ENCODE measurements at regions not wholly inside any gene's neighbourhood (a gene's known extent, or its start where the extent isn't known, plus 50 kb on each side); places are given as distances from the start of the nearest gene placed in this dataset.
"Not testable (repeated sequence)": the region's sequence is repeated elsewhere in the genome, so short reads cannot be mapped to it uniquely, and the experiment has no call there.

- ATAC-seq (no peak), DNase-seq (no peak)
These were observed 85.6 kb downstream of the OLFM1 start for GRCh38 chr9:135173066-135173465.

GRCh38 chr9:135174248-135174647 is 86.8 kb downstream of the OLFM1 start:
- DNase-seq (no peak), ATAC-seq (no peak)

GRCh38 chr9:135174981-135175380 is 87.5 kb downstream of the OLFM1 start:
- DNase-seq (no peak), ATAC-seq (no peak)

- no peak for ATAC-seq
- no peak for DNase-seq
These were observed 88.8 kb downstream of the OLFM1 start for GRCh38 chr9:135176284-135176683.

GRCh38 chr9:135177562-135177961 is 90.1 kb downstream of the OLFM1 start:
- ATAC-seq, DNase-seq: not testable (repeated sequence)

GRCh38 chr9:135178498-135178897 is 91.0 kb downstream of the OLFM1 start:
- ATAC-seq: no peak
- DNase-seq: no peak

- DNase-seq (no peak), ATAC-seq (peak; percentile 24)
These were observed 91.6 kb downstream of the OLFM1 start for GRCh38 chr9:135179041-135179440.

- no peak for DNase-seq
- ATAC-seq: no peak
These were observed 92.5 kb downstream of the OLFM1 start for GRCh38 chr9:135179976-135180375.

- ATAC-seq (no peak), DNase-seq (no peak)
These were observed 93.1 kb downstream of the OLFM1 start for GRCh38 chr9:135180586-135180985.

- ATAC-seq: no peak
- no peak for DNase-seq
These were observed 93.9 kb downstream of the OLFM1 start for GRCh38 chr9:135181336-135181735.

GRCh38 chr9:135181841-135182240 is 94.4 kb downstream of the OLFM1 start:
- not testable (repeated sequence) for ATAC-seq, DNase-seq

GRCh38 chr9:135183069-135183468 is 95.6 kb downstream of the OLFM1 start:
- ATAC-seq: no peak

GRCh38 chr9:135183528-135184180 is 96.2 kb downstream of the OLFM1 start:
- ATAC-seq: no peak
- DNase-seq: no peak

More at GRCh38 chr9:135183069-135183468, 95.6 kb downstream of the OLFM1 start:
- no peak for DNase-seq

- DNase-seq: no peak
- ATAC-seq: no peak
These were observed 96.9 kb downstream of the OLFM1 start for GRCh38 chr9:135184181-135185053.

- ATAC-seq (no peak), DNase-seq (no peak)
These were observed 97.6 kb downstream of the OLFM1 start for GRCh38 chr9:135185060-135185459.

GRCh38 chr9:135186248-135187164 is 99.0 kb downstream of the OLFM1 start:
- no peak for DNase-seq
- ATAC-seq: no peak

- DNase-seq (no peak), ATAC-seq (no peak)
These were observed 99.9 kb downstream of the OLFM1 start for GRCh38 chr9:135187365-135187764.

GRCh38 chr9:135188681-135189151 is 101.2 kb downstream of the OLFM1 start:
- DNase-seq: no peak
- no peak for ATAC-seq

- no peak for ATAC-seq
These were observed 102.0 kb downstream of the OLFM1 start for GRCh38 chr9:135189497-135189896.

GRCh38 chr9:135190789-135191577 is 103.5 kb downstream of the OLFM1 start:
- DNase-seq (no peak), ATAC-seq (no peak)

More at GRCh38 chr9:135189497-135189896, 102.0 kb downstream of the OLFM1 start:
- DNase-seq: no peak

- ATAC-seq (no peak), DNase-seq (no peak)
These were observed 105.2 kb downstream of the OLFM1 start for GRCh38 chr9:135192686-135193085.

Measured in stimulated activated naive CD8-positive, alpha-beta T cell treated with anti-CD3 and anti-CD28 coated beads, Interleukin-15, Interleukin-2, amounts not matched to agents 100 U/mL and 50 U/mL, for 24 hours (primary cell).